Activated CD8-positive, alpha-beta memory T cell treated with anti-CD3 and anti-CD28 coated beads for 1 hour (primary cell): ENCODE measurements at regions not wholly inside any gene's neighbourhood (a gene's known extent, or its start where the extent isn't known, plus 50 kb on each side); places are given as distances from the start of the nearest gene placed in this dataset.

ENCODE experiments used
- DNase-seq, 2 donors: peaks; one replicate each; pipeline ENCODE4 v3.0.0-alpha.2; 2020; ENCODE audit warnings: low read depth in 1 of 2; ENCODE audit errors: extremely low read depth in 1 of 2

GRCh38 chr4:123737156-123737555, 340.6 kb downstream of the SPRY1 start:
- DNase-seq = no peak

GRCh38 chr4:123739806-123740205, 343.2 kb downstream of the SPRY1 start:
- no peak for DNase-seq

- no peak for DNase-seq
These were observed 343.6 kb downstream of the SPRY1 start for GRCh38 chr4:123740236-123740635.

GRCh38 chr4:123741906-123742305, 345.3 kb downstream of the SPRY1 start:
- DNase-seq = no peak

GRCh38 chr4:123743848-123744247, 347.3 kb downstream of the SPRY1 start:
- no peak for DNase-seq

- DNase-seq = no peak
These were observed 348.2 kb downstream of the SPRY1 start for GRCh38 chr4:123744664-123745290.

- no peak for DNase-seq
These were observed 350.4 kb downstream of the SPRY1 start for GRCh38 chr4:123747016-123747415.

GRCh38 chr4:123748806-123749205, 352.2 kb downstream of the SPRY1 start:
- no peak for DNase-seq

GRCh38 chr4:123749383-123749782, 352.8 kb downstream of the SPRY1 start:
- no peak for DNase-seq

GRCh38 chr4:123750044-123750443, 353.4 kb downstream of the SPRY1 start:
- DNase-seq = no peak

- no peak for DNase-seq
These were observed 359.1 kb downstream of the SPRY1 start for GRCh38 chr4:123755655-123756054.

GRCh38 chr4:123767806-123768205, 371.2 kb downstream of the SPRY1 start:
- no peak for DNase-seq

GRCh38 chr4:123770884-123771283, 374.3 kb downstream of the SPRY1 start:
- no peak for DNase-seq

GRCh38 chr4:123776267-123776666, 379.7 kb downstream of the SPRY1 start:
- DNase-seq = no peak

- no peak for DNase-seq
These were observed 380.8 kb downstream of the SPRY1 start for GRCh38 chr4:123777373-123777772.

GRCh38 chr4:123783151-123783790, 386.7 kb downstream of the SPRY1 start:
- no peak for DNase-seq

GRCh38 chr4:123783921-123784320, 387.3 kb downstream of the SPRY1 start:
- no peak for DNase-seq

GRCh38 chr4:123784626-123785025, 388.0 kb downstream of the SPRY1 start:
- no peak for DNase-seq

- no peak for DNase-seq
These were observed 388.9 kb downstream of the SPRY1 start for GRCh38 chr4:123785538-123785937.

GRCh38 chr4:123786163-123786915, 389.7 kb downstream of the SPRY1 start:
- no peak for DNase-seq

- no peak for DNase-seq
These were observed 390.3 kb downstream of the SPRY1 start for GRCh38 chr4:123786920-123787319.

- DNase-seq = no peak
These were observed 391.0 kb downstream of the SPRY1 start for GRCh38 chr4:123787512-123788080.
